ENCODE measurements at regions not wholly inside any gene's neighbourhood (a gene's known extent, or its start where the extent isn't known, plus 50 kb on each side); places are given as distances from the start of the nearest gene placed in this dataset.
A peak's percentile ranks its signal among the peaks of the same experiment; 100 is the strongest.

- no peak overlapping the region for H3K4me3 ChIP-seq (ENCODE audit: low read depth, low read length)
- TF ChIP-seq CTCF (IDR thresholded peaks at IDR 0.05; ENCODE audit: control insufficient read depth, extremely low read depth, insufficient read depth) = no peak
- DNase-seq (ENCODE audit: low read depth) = no peak
These were observed 944.0 kb downstream of the KCNJ2 start for GRCh38 chr17:71113347-71113746.

- no peak for TF ChIP-seq CTCF (IDR thresholded peaks at IDR 0.05; ENCODE audit: control insufficient read depth, extremely low read depth, insufficient read depth)
- H3K4me3 ChIP-seq (ENCODE audit: low read depth, low read length) = no peak overlapping the region
- no peak for DNase-seq (ENCODE audit: low read depth)
These were observed 945.8 kb downstream of the KCNJ2 start for GRCh38 chr17:71114911-71115668.

- TF ChIP-seq CTCF (IDR thresholded peaks at IDR 0.05; ENCODE audit: control insufficient read depth, extremely low read depth, insufficient read depth) = no peak
- H3K4me3 ChIP-seq (ENCODE audit: low read depth, low read length) = no peak overlapping the region
- DNase-seq (ENCODE audit: low read depth) = no peak
These were observed 946.3 kb downstream of the KCNJ2 start for GRCh38 chr17:71115669-71115972.

GRCh38 chr17:71117466-71117865, 948.1 kb downstream of the KCNJ2 start:
- DNase-seq (ENCODE audit: low read depth) = no peak
- H3K4me3 ChIP-seq (ENCODE audit: low read depth, low read length) = no peak overlapping the region
- TF ChIP-seq CTCF (IDR thresholded peaks at IDR 0.05; ENCODE audit: control insufficient read depth, extremely low read depth, insufficient read depth) = no peak

GRCh38 chr17:71118039-71118438, 948.7 kb downstream of the KCNJ2 start:
- DNase-seq (ENCODE audit: low read depth) = no peak
- H3K4me3 ChIP-seq (ENCODE audit: low read depth, low read length) = no peak overlapping the region
- TF ChIP-seq CTCF (IDR thresholded peaks at IDR 0.05; ENCODE audit: control insufficient read depth, extremely low read depth, insufficient read depth) = peak; percentile 51

GRCh38 chr17:71127416-71127815, 958.1 kb downstream of the KCNJ2 start:
- DNase-seq (ENCODE audit: low read depth) = no peak
- TF ChIP-seq CTCF (IDR thresholded peaks at IDR 0.05; ENCODE audit: control insufficient read depth, extremely low read depth, insufficient read depth) = no peak

GRCh38 chr17:71142333-71142732, 973.0 kb downstream of the KCNJ2 start:
- no peak for TF ChIP-seq CTCF (IDR thresholded peaks at IDR 0.05; ENCODE audit: control insufficient read depth, extremely low read depth, insufficient read depth)
- no peak for DNase-seq (ENCODE audit: low read depth)
- H3K4me3 ChIP-seq (ENCODE audit: low read depth, low read length) = no peak overlapping the region

More at GRCh38 chr17:71127416-71127815, 958.1 kb downstream of the KCNJ2 start:
- H3K4me3 ChIP-seq (ENCODE audit: low read depth, low read length) = no peak overlapping the region

Measured in LNCaP clone FGC (cell line).